Kidney tubule cell (primary cell): ENCODE measurements at regions not wholly inside any gene's neighbourhood (a gene's known extent, or its start where the extent isn't known, plus 50 kb on each side); places are given as distances from the start of the nearest gene placed in this dataset.
"Not testable (repeated sequence)": the region's sequence is repeated elsewhere in the genome, so short reads cannot be mapped to it uniquely, and the experiment has no call there.

ENCODE experiments used
- DNase-seq: peaks from one replicate; pipeline ENCODE4 v3.0.0-alpha.2; 2018; ENCODE audit warnings: low spot score

DNA sequence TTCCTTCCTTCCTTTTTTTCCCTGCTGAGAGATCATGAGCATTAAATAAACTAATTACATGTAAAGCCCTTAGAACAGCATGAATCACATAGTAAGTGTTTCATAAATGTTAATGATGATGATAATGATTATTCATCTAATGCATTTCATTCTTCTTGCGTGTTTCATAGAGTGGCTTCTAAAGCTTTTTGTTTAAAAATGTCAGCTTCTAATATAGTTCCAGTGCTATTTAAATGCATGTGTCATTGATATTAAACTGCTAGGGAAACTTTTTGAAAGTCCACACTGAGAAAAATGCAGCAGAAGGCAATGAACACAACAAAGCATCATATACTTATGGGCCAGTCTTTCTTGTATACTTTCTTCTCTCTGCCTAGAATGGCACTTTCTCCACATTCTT is 894.8 kb downstream of the REEP3 start:
- no peak for DNase-seq

DNA sequence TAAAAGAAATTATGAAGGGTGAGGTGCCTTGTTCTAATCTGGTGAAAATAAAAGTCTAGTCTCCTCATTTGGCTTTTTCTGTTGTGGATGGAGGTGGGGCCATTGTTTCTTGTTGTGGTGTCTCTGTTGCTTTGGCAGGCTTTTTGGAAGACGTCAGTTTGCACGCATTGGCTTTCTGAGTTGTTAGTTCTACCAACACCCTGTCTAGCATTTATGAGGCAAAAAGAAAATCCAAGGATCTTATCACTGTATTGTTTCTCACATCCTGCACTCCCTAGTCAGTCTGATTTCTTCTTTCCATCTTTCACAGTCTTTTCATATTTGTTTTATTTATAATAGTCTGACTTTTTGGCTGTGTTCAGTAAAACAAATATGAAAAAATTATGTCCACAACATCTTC is 898.3 kb downstream of the REEP3 start:
- DNase-seq = no peak

DNA sequence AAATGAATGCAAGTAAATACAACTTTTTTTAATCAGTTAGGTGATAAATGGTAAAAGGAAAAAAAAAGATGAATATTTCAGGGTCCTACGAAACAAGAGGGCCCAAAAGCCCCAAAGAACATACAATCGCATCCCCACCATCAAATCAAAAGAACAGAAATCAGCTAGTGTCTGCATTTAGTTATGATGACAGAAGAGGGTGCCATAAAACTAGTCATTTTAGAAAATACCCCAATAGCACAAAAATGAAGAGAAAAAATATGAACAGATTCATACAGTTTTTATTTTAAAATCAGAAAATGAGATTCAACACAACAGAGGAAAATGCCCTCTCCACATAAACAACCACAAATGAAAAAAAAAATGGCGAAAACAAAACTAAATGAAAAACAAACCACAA is 905.5 kb downstream of the REEP3 start:
- DNase-seq = no peak

DNA sequence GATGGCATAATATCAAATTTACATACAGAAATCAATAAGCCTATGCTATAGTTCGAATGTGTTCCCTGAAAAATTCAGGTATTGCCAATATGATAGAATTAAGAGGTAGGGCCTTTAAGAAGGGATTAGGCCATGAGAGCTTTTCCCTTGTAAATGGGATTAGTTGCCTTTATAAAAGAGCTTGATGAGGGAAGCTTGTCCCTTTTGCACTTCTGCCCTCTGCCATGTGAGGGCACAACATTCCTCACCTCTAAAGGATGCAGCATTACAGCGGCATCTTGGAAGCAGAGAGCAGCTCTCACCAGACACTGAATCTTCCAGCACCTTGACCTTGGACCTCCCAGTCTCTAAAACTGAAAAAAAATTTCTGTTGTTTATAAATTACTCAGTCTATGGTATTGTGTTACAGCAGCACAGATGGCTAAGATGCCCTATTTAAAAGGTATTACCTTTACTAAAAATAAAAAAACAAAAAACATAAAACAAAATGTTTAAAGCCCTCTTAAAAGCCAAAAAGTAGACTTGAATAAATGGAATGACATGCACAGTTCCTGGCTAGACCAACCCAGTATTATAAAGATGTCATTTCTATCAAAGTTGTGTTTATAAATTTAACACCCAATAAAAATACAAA is 909.6 kb downstream of the REEP3 start:
- DNase-seq = peak; percentile 61

DNA sequence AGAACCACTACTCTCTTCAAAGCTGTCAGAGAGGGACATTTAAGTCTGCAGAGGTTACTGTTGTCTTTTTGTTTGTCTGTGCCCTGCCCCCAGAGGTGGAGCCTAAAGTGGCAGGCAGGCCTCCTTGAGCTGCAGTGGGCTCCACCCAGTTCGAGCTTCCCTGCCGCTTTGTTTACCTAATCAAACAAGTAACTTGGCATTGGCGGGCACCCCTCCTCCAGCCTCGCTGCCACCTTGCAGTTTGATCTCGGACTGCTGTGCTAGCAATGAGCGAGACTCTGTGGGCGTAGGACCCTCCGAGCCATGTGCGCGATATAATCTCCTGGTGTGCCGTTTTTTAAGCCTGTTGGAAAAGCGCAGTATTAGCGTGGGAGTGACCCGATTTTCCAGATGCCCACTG is 920.7 kb downstream of the REEP3 start:
- DNase-seq = not testable (repeated sequence)

DNA sequence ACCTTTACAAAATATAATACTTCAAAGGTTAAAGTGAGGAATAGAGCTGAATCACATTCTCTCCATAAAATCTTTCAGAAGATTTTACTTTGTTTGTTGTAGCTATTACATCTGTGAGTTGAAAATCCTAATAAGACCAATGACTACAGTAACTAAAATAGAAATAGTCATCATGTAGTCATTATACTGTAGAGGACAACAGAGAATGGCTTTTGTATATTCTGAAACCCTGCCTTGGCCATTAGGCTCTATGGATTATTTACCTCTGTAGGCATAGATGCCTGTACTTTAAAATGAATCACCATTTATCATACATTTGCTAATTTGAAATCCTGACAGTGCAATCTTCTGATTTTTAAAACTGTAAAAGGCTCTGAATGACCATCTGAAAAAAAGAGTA is 923.0 kb downstream of the REEP3 start:
- no peak for DNase-seq

DNA sequence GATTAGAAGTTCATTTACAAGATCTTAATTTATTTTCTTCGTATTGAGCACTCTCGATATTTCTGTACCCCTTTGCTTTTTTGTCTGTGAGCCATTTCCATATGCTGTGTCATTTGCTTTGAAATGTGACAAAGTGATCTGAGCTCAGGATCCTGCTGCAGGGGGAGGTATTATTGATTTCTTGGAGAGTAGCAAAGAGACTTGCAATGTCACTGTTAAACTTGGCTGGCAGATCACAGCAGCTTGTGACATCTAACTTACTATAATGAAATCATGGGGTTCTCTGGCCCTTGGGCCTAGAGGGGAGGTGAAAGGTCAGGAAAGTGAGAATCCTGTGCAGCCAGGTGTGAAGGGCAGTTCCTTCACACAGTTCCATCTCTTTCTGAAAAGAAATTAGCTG is 923.4 kb downstream of the REEP3 start:
- DNase-seq = no peak

DNA sequence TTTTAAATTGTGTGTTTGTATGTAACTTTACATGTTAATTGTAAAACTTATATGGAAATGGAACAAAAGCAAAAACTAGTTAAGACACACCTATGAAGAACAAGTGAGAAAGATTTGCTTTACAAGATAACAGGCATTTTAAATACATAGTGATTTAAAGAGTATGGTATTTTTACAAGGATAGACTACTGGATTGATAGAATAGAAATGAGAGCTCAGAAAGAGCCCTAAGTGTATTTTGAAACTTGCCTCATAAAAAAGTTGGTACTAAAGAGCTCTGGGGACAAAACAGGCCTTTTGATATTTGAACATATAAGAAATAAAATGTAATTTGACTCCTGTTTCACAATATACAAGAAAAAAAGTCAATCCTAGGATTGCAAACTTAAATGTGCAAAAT is 928.4 kb downstream of the REEP3 start:
- DNase-seq = no peak

DNA sequence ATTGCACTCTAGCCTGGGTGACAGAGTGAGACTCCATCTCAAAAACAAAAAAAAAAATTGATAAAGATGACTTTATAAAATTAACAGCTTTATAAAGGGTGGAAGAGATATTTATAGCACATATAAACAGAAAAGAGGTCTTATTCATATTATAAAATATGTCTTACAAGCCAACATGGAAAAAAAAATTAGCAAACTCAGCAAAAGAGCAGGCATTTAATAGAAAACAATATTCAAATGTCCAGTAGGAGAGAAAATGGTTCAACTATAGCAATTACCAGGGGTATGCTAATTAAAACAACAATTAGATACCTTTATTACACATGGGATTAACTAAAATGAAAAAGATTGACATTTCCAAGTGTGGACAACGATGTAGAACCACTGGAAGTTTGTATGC is 929.1 kb downstream of the REEP3 start:
- no peak for DNase-seq

DNA sequence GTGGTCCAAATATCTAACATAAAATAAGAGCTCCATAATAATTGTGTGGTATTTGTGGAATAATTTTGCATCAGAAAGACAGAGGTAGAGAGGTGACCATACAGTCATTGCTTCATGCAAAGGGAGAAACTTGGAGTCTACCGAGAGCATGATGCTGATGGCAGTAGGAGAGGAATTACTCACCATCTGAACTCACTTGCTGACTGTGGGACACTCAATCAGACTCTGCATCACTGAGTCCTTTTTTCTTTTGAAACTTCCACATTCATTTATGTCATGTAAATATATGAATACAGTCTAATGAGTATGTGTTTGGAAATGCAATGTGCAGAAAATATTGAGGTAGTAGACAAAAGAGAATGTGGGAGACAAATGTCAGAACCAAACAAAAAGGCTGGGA is 933.8 kb downstream of the REEP3 start:
- DNase-seq = no peak

DNA sequence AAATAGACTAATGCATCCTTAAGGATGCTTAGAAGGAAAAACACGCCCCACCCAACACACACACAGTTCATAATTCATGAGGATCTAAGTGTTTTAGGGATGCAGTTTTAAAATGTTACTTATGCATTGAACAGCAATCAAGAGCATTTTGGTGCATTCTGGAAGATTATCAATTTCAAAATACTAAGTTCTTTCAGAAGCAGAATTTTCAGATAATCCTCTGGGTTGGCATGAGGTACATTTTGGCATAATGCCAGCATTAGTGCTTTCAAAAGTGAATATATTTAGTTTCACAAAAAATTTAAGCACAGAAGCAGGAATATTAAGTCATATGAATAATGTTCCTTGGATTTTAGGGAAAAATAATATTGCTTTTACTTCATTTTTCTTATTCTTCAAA is 937.1 kb downstream of the REEP3 start:
- DNase-seq = no peak

DNA sequence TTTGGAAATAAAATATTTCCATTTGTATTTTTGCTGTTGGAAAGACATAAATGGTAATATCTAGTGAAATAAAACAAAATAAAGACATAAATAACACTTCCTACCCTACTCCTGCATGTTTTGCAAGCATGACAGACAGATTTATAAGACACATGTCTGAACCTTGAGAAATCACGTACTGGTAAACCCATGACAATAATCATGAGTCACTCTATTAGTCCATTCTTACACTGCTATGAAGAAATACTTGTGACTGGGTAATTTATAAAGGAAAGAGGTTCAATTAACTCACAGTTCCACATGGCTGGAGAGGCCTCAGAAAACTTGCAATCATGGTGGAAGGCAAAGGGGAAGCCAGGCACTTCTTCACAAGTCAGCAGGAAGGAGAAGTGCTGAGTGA is 942.2 kb downstream of the REEP3 start:
- DNase-seq = peak; percentile 4

DNA sequence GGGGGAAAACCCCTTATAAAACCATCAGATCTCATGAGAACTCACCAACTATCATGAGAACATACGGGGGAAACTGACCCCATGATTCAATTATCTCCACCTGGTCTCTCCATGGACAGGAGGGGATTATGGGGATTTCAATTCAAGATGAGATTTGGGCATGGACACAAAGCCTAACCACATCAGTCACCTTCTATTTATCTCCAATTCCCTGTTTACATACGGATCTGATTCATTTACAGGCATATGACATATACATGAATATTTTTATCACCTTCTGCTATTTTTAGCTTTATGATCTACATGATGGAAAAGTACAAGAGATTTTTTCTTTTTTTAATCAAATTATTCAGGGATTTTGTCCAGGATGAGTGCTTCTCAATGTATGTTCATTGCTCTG is 944.5 kb downstream of the REEP3 start:
- no peak for DNase-seq

DNA sequence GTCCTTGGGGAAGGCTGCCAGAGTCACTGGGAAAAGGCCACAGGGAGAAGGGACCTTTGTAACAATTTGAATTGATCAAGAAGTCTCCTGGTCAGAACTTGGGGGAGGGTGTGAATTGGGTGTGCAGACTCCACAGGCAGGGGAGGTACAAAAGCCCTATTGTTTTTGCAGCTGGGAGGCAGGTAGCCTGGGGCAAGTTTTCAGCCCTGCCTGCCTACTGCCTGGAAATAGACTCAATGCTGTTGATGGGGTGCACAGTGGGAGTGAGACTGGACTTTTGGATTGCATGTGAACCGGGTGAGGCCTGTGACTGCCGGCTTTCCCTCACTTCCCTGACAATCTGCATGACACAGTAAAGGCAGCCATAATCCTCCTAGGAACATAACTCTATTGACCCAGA is 947.0 kb downstream of the REEP3 start:
- no peak for DNase-seq

DNA sequence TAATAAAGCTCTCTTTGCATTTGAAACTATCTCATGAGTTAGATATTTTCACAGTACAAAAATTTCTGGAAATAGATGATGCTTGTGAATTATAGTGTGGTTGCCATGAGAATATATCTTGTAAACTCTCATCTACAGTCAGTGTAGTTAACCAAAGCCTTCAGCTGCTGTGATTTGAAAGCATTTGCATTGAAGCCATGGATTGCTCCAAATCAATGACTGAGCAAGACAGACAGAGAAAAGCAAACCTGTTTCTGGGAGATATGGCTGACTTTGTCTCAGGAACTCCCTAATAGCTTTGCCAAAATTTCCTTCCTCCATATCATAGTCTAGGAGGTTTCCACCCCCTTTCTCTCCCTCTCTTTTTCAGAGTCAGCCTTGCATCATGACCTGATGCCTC is 955.3 kb downstream of the REEP3 start:
- DNase-seq = no peak

DNA sequence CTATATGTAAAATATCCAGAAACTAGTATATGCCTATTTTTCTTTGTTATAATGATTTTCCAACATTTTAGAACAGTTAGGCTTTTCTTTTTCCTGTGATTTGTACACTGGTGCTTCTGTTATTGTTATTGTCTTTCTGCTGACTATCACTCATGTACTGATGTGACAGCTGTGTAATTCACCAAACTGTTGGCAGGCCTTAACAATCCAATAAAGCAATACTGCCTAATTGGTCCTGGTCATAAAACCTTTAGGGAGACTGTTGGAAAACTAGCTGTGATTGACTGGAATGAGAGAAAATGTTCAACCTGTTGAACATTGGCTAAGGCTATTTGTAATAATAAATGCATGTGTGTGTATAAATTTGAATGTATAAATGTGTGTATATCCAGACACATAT is 956.6 kb downstream of the REEP3 start:
- DNase-seq = no peak

DNA sequence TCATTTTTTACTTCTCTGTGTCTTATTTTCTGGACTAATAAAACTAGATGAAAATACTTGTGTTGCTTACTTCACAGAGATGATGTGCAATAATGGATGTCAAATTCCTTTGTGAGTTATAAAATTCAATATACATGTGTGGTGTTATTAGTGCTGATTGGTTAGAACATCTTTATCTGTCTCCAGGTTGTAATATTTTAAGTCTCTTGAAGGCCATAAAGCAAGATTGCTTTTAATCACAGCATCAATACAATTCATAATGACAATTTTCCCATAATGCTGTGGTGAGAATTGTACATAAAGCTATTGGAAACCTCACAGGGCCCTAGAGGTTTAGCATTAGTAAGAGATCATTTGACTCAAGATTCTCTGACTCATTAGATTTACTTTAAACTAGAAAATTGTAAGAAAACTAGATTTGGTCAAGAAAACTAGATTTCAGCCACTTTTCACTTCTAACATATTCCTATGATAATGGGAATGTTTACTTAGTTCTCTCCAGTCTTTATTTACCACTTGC is 963.7 kb downstream of the REEP3 start:
- no peak for DNase-seq

DNA sequence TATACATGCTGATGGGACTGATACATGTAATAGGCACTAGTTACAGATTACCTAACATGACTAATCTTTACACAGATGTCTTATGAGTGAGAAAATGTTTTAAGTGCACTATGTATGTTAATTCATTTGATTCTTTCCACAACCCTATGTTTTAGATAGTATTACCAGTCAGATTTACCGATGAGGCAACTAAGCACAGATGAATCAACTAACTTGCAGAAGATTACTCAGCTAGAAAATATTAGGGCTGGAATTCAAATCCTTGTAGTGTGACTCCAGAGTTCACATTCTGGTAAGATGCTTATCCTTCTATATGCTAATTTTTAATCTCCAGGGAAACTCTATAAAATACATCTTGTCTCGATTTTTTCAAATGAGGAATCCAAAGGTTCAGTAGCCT is 964.9 kb downstream of the REEP3 start:
- peak; percentile 82 for DNase-seq

DNA sequence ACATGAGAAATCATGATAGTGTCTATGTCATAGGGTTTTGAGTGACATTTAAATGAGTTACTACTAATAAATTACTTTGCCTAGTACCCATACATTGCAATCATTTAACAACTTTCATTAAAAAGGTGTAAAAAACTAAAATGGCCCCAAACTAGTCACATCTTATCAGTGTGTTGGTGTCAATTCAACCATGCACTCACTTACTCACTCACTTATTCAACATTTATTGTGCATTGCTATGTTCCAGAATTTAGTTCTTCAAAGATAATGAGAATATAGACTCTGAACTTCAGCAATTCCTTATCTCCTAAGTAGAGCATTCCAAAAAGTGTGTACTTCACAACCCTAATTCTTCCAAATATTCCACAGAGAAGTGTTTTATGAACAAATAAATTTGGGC is 965.7 kb downstream of the REEP3 start:
- no peak for DNase-seq

DNA sequence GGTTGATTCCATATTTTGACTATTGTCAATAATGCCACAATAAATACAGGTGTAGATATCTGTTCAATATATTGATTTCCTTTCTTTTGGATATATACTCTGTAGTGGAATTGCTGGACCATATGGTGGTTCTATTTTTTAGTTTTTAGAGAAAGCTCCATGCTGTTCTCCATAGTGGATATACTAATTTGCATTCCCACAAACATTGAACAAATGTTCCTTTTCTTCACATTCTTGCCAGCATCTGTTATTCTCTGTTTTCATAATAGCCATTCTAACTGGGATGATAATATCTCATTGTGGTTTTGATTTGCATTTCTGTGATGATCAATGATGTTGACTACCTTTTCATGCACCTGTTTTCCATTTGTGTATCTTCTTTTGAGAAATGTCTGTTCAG is 973.7 kb downstream of the REEP3 start:
- DNase-seq = no peak

DNA sequence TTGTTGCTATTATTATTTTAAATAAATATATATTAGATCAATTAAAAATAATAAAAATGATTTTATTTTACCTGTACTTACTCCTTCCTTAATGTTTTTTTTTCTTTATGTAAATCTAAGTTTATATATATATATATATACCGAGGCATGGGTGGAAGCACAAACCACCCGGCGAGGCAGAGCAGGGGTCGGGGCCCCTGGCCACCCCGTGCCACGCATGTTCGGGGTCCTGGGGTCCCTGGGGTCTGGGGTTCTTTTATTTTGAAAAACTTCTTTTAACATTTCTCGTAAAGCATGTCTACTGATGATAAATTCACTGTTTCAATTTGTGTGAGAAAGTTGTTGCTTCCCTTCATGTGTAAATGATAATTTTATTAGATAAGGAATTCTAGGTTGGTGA is 976.1 kb downstream of the REEP3 start:
- no peak for DNase-seq

DNA sequence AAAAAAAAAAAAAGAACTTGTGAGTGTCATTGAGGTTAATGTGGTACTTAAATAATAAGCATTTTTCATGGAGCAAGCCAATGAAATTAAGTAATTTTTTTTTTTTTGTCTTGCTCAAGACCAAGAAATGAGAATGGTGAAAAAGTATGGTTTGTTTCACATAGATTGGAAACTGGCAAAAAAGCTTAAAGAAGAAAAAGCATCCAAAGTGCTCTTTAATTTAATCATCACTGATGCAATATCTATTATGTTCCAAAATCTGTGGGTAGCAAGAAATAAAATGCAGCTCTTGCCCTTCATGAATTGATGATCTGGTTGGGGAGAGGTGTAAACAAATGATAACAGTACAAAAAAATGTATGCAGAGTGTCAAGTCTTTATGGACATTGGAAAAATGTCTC is 980.6 kb downstream of the REEP3 start:
- DNase-seq = no peak

DNA sequence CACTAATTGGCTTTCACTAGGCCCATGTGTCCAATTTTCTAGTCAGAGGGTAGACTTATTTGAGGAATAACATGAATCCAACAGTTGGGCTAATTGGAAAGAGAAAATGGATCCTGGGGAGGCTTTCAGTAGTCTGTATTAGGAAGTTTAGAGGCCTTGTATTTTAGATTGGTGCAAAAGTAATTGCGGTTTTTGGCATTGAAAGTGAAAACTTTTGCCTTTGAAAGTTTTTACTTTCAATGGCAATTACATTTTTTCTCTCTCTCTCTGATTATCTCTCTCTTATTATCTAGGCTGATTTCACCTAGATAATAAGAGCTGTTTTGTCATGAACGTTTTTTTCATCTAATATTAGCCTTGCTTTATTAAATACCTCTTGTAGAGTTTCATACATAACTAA is 981.7 kb downstream of the REEP3 start:
- no peak for DNase-seq

DNA sequence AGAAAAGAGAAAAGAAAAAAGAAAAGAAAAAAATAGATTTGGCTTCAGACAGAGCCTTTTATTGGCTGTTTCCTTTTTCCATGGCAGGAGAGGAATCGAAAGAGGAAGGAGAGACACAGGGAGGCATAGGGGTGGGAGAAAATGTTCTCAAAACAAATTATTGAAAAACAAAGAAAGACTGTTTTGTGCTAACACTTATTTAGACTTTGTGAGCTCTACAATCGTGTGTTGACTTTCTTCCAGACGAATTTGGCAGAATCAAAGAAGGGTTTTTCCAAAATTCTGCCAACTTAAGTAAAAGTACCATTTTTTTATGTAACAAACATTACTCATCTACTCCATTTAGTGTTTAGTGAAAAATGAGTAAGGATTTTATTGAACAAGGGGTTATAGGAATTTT is 982.2 kb downstream of the REEP3 start:
- DNase-seq = no peak

DNA sequence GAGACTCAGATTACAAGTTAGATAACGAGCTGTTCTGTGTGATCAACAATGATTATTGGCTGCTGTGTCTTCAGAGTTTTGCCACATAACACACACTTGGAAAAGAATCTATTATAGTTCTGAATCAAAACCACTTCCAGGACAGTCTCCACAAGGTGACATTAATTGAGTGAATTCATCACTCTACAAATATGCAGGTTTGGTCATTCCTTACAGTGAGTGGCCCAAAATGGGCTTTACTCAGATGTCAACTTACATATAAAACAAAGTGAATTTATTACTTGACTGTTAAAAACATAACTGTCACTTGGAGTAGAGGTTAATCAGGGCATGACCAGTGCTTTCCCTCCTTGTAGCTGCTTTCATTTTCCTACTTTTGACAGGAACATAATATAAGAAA is 984.3 kb downstream of the REEP3 start:
- DNase-seq = peak; percentile 67
